Stimulated activated CD8-positive, alpha-beta memory T cell treated with anti-CD3 and anti-CD28 coated beads, Interleukin-7, amount 100 ng/mL, for 1 hour (primary cell): ENCODE measurements at regions not wholly inside any gene's neighbourhood (a gene's known extent, or its start where the extent isn't known, plus 50 kb on each side); places are given as distances from the start of the nearest gene placed in this dataset.

Experiments
- DNase-seq, 2 donors: peaks; one replicate each; pipeline ENCODE4 v3.0.0-alpha.2; 2020; ENCODE audit warnings: low read depth in 2 of 2

DNA sequence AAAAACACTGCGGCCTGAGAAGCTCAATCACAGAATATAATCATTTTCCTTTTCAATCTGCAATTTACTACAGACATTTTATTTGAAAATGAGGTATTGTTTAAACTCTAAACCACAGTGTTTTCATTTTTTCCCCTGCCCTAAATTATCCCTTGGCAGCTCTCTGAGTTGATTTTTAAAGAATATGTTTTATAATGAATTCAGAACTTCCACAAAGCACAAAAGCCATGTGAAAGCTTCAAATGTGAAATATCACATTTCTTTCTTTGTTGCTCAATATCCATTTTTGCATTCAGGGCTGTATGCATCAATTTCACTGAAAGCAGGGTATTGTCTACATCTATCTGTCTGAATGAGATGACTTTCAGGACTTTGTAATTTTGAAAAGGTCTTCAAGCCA is 813.6 kb upstream of the ALCAM start:
- no peak for DNase-seq

DNA sequence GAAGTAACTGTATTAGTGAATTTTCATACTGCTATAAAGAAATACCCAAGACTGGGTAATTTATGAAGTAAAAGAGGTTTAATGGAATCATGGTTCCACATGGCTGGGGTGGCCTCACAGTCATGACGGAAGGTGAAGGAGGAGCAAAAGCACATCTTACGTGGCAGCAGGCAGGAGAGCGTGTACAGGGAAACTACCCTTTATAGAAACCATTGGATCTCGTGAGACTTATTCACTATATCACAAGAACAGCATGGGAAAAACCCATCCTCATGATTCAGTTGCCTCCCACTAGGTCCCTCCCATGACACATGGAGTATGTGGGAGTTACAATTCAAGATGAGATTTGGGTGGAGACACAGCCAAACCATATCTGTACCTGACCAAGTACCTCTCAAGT is 812.3 kb upstream of the ALCAM start:
- no peak for DNase-seq

DNA sequence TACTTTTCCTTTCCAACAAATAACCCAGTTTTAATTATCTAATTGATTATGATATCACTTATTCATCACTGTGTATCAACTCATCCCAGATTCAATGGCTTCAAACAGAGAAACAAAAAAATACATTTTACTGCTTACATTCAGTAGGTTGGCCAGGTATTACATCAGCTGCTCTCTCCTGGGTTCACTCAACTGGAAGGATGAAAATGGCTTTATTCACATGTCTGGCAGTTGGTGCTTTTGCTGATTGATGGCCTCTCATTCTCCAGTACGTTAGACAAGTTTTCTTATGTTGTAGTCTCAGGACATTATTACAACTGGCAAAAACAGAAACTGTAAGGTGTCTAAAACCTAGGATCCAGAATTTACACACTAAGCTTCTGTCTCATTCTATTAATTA is 811.0 kb upstream of the ALCAM start:
- DNase-seq = no peak

DNA sequence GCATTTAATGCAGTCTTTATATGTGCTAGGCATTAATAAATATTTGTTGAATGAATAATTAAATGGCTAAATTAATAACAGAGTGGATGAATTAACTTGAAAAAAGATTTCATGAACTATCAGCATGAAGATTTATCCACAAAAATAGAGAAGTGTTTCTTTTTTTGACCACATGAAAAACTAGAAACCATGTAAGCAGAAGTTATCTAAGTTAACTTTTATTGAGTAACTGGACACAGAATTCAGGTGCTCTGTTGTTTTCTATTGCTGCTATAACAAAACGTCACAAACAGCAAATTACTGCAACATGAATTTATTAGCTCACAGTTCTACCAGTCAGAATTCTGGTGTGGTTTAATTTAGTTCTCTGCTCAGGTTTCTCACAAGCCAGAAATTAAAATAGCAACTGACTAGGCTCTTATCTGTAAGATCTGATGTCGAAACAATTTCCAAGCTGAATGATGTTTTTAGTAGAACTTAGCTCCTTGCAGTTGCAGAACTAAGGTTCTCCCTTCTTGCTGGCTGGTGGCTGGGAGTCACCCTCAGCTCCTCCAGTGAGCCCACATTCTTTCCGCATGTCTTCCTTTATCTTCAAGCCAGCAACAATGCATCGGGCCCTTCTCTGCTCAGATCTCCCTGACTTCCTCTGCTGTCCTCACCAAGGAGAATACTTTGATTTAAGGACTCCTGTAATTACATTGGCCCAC is 810.2 kb upstream of the ALCAM start:
- no peak for DNase-seq

DNA sequence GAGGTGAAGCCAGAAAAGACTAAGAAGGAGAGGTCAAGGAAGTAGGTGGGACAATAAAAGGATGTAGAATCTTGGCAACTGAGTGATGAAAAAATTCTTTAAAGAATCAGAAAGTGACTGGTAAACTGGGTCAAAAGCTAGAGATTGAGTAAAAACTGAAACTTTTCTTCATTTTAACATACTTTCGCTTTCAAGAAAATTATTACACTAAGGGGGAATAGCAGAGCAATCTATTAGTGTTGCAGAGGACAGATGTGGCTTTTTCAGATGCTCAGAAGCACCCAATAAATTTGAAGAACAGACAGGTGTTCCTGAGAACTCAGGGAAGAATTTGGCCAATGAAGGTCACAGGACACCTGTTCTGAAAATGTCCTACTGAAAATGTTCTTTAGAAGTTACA is 805.4 kb upstream of the ALCAM start:
- no peak for DNase-seq

DNA sequence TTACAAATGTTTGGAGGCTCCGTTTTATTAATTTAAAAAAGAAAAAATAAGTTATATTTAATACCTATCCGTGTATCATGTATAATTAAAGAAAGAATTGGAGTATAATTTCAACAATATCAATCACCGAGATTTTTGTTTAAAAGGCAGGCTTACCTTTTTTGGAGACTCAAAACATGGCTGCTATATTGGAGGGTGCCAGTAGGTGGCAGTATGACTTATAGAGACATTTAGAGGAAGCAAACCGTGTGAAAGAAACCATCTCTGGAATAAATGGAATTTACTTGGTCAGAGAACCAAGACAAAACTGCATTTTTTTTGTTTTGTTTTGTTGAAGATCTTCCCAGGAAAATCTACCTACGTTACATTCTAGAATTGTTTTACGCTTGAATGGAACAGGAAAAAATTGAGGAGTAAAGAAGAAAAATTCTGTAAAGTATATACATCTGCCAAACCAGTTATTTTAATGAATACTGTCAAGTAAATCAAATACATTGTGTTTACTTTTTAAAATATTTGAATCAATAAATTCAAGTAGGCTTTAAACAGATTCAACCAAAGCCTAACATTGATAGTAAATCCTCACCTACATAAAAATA is 802.6 kb upstream of the ALCAM start:
- peak; percentile 10 to 19 for DNase-seq

DNA sequence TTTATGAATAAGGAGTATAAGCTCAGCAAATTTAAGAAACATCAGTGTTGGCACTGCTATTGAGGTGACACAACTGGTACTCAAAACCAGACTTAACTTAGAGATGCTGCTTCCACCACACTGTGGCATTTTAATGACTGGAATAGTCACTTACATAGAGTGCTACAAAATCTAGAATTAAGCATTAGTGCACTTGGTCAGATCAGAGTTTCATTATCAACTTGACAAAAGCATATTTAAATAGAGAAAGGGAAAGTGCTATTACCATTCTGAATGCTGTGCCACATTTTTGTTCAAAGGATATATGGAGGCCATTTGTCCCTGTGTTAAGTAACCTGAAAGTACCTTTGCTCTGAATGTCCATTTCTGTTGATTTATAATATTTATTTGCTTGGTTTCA is 800.7 kb upstream of the ALCAM start:
- DNase-seq = no peak

DNA sequence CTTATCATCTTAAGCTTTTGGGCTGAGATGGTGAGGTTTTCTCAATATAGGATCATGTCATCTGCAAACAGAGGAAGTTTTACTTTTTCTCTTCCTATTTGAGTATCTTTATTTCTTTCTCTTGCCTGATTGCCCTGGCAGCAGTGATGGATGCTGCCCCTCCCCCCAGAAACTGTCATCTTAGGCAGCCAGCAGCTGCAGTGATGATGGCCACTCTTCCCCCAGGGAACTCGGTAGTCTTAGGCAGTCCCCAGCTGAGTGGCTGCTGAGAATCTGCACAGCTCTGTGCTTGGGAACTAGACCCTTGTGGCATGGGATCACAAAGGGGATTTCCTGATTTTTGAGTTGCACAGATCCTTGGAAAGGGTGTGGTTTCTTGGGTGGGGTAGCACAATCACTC is 791.1 kb upstream of the ALCAM start:
- no peak for DNase-seq

DNA sequence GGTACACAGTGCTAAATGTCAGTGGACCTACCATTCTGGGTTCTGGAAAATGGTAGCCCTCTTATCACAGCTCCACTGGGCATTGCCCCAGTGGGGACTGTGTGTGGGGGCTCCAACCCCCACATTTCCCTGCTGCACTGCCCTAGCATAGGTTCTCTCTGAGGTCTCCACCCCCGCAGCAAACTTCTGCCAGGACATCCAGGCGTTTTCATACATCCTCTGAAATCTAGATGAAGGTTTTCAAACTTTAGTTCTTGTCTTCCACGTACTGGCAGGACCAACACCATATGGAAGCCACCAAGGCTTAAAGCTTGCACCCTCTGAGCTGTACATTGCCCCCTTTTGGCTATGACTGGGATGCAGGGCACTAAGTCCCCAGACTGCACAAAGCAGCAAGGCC is 788.2 kb upstream of the ALCAM start:
- DNase-seq = no peak

DNA sequence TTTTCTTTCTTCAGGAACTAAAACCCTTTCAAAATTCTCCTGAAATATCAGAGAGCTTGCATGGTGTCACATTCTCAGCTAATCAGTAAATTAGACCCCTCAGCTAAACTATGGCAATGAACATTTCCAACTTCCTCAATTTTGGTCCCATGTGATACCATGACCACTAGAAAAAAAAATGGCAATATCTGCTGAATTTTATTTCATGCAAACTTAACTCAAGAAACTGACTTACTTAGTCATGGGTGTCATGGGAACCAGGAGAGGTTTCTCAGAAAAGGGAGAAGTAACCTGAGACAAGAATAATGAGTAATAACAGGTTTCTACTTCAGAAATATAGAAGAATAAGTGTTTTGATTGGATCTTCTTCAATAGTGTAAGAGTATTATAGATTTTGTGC is 784.6 kb upstream of the ALCAM start:
- DNase-seq = no peak

DNA sequence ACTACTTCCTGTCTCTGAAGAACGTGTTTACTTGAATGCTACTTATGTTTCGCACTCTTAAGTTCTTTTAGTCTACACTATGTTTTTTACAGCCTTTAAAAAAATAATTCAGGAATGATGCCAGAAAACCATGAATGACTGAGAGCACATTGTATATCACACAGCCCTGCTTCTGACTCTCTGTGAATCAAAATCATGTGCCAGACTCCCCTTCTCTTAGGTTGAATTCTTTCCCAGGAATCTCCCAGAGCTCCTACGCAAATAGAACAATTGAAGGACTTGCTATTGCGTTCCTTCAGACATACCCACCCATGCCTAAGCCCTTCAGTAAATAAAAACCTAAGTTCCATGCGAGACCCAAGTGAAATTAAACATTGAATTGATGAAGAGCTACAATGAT is 782.0 kb upstream of the ALCAM start:
- no peak for DNase-seq

DNA sequence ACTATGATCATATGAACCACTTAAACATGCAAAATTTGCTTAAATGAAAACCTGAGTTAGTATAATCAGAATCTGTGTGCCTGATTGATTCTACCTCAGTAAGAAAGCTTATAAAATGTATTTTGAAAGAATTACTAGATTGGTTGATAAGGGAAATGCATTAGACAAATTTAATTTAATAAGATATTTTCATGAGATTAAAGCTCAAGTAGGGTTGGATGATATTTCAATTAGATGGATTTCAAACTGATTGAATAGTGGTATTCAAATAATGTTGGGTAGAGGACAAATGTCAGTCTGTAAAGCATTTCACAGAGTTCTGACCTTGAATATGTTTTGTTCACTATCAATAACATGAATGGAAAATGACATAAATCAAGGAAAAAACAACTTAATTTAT is 780.4 kb upstream of the ALCAM start:
- DNase-seq = no peak

DNA sequence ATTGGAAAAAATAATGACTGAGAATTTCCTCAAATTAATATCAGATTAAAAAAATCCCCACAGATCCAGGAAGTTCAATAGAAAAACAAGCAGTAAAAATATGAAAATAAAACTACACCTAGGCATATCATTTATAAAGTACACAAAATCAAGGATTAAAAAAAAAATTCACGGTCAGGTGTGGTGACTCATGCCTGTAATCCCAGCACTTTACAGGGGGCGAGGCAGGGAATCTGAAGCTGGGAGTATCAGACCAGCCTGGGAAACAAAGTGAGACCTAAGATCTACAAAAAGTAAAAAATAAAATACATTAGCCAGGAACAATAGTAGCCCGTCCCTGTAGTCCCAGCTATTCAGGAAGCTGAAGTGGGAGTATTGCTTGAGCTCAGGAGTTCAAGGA is 778.3 kb upstream of the ALCAM start:
- DNase-seq = no peak

DNA sequence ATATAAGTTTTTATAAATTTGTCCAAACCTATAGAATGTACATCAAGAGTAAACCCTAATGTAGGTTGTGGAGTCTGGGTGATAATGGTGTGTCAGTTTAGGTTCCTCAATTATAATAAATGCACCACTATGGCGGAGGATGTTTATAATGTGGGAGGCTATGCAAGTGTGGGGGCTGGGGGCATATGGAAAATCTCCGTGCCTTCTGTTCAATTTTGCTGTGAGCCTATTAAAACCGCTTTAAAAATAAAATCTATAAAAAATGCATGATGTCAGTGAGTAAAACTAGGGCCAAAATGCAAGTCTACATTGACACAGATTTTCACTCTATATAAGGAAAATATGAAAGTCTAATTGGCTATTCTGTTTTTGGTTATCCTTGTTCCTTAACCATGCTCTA is 774.9 kb upstream of the ALCAM start:
- no peak for DNase-seq

DNA sequence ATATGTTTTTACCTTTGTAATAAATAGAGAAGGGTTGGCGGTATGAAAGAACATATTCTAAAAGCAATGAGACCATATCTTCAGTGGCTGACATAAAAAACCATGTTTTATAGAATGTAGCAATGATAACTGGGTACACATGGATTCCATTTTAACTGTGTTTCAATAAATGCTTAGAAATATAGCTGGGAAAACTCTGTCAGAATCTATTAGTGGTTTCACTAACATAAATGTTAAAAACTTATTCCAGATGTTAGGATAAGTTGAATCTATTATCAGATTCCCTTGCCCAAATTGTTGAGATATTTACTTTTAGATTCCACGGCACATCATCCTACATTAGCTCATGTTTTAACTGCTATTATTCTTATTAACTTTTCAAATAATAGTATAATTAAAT is 772.2 kb upstream of the ALCAM start:
- DNase-seq = no peak

DNA sequence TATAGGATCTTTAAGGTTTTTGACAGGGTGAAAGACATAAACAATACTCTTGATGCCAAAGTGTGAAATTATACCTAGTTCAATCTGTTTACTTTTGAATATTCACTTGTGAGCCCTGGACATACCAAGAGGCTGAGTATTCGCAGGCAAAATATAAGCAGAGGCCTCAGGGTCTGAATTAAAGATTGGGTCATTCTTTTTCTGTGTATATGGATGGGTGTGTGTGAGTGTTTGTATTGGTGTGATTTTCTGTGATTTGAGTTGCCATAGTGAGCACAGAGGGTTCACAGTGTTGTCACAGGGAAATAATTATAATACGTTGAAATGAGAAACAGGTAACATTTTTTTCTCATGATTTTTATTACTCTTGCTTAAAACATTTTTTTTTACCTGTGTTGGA is 770.7 kb upstream of the ALCAM start:
- no peak for DNase-seq

DNA sequence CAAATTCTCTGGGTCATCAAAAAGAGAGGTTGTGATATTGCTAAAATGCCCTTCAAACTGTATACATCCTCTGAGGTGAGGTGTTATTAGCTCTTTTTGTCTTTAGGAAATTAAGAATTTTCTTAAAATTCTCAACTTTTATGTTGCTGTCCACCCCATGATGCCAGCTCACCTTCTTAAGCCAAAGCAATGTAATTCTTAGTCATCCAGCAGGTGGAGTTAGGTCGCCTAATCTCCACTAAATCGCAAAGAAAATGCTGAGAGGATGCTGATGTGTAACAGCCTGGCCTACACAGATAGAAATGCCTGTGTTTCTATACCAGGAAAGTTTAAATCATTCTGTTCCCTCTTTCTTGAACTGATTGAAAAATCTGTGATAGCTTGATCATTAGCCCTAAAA is 770.2 kb upstream of the ALCAM start:
- no peak for DNase-seq

DNA sequence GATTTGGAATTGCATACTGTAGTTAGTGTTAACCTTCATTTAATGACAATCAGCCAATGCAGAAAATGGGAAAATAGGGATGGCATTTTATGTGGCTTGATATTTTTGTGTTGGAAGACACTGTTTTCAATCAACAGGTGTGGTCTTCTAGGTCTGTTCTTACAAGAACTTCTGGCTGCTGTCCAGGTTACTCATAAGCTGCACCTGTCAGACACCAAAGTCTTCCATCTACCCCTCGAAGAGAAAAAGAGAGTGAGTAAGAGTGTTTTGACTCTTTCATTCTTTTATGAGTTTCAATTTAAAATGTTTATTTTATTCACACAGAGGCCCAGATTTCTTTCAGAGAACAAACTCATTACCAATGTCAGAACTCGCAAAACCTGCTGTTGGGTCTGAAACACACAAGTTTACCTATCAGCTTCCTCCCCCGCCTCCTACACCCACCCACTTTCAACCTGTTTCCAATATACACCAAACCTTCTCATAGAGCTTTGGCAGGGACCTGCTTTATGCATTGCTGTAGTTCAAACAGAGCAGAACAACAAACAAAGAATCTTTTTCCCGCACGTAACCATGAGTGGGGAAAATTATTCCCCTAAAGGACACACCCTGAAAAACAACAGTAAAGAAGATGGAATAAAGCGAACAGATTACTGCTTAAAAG is 767.7 kb upstream of the ALCAM start:
- DNase-seq = no peak

DNA sequence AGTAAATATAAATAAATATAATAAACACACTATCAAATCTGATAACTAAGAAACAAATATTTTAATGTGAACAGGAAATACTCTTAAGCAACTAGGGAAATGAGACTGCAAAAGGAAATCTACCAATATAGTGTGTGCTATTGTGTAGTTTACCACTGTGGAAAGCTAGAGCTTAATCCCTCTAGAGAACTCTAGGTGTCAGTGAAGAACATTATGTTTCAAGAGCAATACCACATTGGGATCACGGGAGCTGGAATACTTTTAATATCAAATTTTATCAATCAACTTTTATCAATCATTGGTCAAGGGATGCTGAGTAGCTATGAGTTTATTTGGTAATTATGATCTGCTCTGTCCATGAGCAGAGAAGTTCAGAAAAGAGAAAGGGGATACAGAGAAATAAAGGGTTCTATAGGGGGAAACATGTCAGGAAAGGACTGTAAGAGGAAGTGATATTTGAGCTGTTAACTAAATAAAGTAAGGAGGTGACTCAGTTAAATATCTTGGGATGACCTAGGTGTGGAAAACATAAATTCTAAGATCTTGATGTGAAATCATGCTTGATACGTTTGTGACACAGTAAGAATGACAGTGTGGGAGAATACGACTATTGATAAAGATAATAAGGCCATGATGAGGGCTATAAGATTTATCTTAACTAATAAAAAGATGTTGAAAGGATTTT is 762.2 kb upstream of the ALCAM start:
- no peak for DNase-seq

DNA sequence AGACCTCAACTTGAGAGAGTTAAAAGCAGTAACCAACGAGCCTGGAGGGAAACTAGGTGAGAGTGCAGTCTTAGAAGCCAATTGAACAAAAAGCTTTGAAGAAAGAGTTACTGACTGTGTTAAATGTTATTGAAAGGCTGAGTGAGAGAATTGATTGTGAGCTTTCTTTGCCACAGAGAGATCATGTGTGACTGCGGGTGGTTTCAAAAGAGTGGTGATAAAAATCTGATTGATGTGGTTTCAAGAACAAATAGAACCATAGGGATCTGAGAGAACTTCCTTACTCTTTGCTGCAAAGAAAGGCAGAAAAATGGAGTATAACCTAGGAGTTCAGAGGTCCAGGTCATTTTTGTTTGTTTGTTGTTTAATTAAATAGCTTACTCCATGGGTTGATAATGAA is 759.9 kb upstream of the ALCAM start:
- no peak for DNase-seq

DNA sequence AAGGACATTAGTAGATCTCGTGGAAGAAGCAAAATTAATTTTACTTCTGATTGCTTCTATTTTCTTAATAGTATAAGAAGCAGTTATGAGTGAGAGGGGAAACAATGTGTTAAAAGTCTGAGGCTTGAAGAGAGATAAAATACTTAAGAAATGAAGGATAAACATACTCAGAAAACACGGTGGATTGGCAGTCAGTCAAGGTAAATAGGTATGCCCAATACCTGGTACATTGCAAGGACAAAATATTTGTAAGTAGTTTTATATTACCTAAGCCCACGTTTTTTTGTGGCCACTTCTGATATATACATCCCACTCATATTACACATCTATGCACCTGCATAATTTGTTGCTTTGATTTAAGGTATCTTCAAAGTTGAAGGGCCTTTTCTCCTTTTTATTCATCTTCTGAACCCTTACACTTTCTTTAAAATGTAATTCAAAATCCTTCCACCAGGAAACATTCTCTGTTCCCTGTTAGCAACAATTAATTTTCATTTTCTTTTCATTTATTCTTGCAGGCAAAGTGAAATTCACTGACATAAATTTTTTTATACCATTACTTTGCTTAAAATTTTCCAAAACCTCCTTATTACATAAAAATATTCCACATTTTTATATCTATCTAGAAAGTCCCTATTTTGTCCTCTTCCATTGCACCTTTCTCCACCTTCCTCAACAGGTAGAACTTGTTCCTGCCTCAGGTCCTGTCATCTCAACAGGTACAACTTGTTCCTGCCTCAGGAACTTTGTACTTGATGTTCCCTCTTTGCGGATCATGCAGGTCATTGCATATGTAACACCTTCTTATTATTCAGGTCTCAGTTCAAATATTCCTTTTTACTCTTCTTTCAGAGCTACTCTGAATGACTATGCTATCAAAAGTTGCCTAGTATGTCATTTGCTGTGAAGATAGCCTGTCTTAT is 755.7 kb upstream of the ALCAM start:
- no peak for DNase-seq

DNA sequence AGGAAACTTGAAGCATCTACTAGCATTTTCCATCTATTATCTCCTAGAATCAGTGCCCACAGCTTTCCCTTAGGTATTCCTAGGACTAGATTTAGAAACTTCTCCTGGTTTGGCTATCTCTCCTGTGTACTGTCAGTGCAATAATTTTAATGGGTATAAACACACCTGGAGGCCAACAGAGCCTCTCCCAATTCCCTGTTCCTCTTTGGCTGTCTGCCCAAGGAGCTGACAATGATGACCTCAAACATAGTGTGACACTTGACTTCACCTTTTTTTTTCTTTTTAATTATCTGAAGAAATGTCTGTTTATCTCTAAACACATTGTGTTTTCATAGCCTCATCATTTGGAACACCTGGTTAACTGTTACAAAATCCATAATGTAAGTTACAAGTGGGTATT is 754.5 kb upstream of the ALCAM start:
- DNase-seq = no peak
